ENCODE measurements at regions not wholly inside any gene's neighbourhood (a gene's known extent, or its start where the extent isn't known, plus 50 kb on each side); places are given as distances from the start of the nearest gene placed in this dataset.

- H3K27ac ChIP-seq, result no peak overlapping the region
- H3K4me3 ChIP-seq, result no peak overlapping the region
- DNase-seq (ENCODE audit: low spot score in 2 of 2), result no peak
- no peaks in the 10 kb centered on the region for H3K9me3 ChIP-seq
- no peaks in the 10 kb centered on the region for H3K27me3 ChIP-seq
- intact Hi-C loops (cut with DNase I), result no loop called here
- no peaks in the 10 kb centered on the region for H3K36me3 ChIP-seq
- no peaks in the 10 kb centered on the region for H3K4me1 ChIP-seq
- TF ChIP-seq CTCF (IDR thresholded peaks at IDR 0.05), result no peak
Measured at GRCh38 chr1:103198076-103198475, 89.8 kb upstream of the COL11A1 start.

- H3K4me1 ChIP-seq, result no peaks in the 10 kb centered on the region
- no peak overlapping the region for H3K27ac ChIP-seq
- no peak for DNase-seq (ENCODE audit: low spot score in 2 of 2)
- no peaks in the 10 kb centered on the region for H3K27me3 ChIP-seq
- H3K4me3 ChIP-seq, result no peak overlapping the region
- H3K9me3 ChIP-seq, result no peaks in the 10 kb centered on the region
- TF ChIP-seq CTCF (IDR thresholded peaks at IDR 0.05), result no peak
- intact Hi-C loops (cut with DNase I), result no loop called here
- H3K36me3 ChIP-seq, result no peaks in the 10 kb centered on the region
Measured at GRCh38 chr1:103197216-103197615, 88.9 kb upstream of the COL11A1 start.

- no peak for TF ChIP-seq CTCF (IDR thresholded peaks at IDR 0.05)
- no peaks in the 10 kb centered on the region for H3K9me3 ChIP-seq
- no peak for DNase-seq (ENCODE audit: low spot score in 2 of 2)
- intact Hi-C loops (cut with DNase I), result no loop called here
- no peaks in the 10 kb centered on the region for H3K4me1 ChIP-seq
- no peak overlapping the region for H3K4me3 ChIP-seq
- H3K27me3 ChIP-seq, result no peaks in the 10 kb centered on the region
- H3K27ac ChIP-seq, result no peak overlapping the region
- H3K36me3 ChIP-seq, result no peaks in the 10 kb centered on the region
Measured at GRCh38 chr1:103194984-103195383, 86.7 kb upstream of the COL11A1 start.

GRCh38 chr1:103194060-103194459 is 85.7 kb upstream of the COL11A1 start:
- H3K4me1 ChIP-seq, result no peaks in the 10 kb centered on the region
- intact Hi-C loops (cut with DNase I), result no loop called here
- H3K36me3 ChIP-seq, result no peaks in the 10 kb centered on the region
- no peaks in the 10 kb centered on the region for H3K9me3 ChIP-seq
- H3K4me3 ChIP-seq, result no peak overlapping the region
- H3K27me3 ChIP-seq, result no peaks in the 10 kb centered on the region
- H3K27ac ChIP-seq, result no peak overlapping the region
- TF ChIP-seq CTCF (IDR thresholded peaks at IDR 0.05), result no peak
- no peak for DNase-seq (ENCODE audit: low spot score in 2 of 2)

- H3K27me3 ChIP-seq, result no peaks in the 10 kb centered on the region
- H3K36me3 ChIP-seq, result no peaks in the 10 kb centered on the region
- no peak for DNase-seq (ENCODE audit: low spot score in 2 of 2)
- intact Hi-C loops (cut with DNase I), result no loop called here
- H3K4me1 ChIP-seq, result no peaks in the 10 kb centered on the region
- no peak overlapping the region for H3K27ac ChIP-seq
- no peak for TF ChIP-seq CTCF (IDR thresholded peaks at IDR 0.05)
- H3K9me3 ChIP-seq, result no peaks in the 10 kb centered on the region
- H3K4me3 ChIP-seq, result no peak overlapping the region
Measured at GRCh38 chr1:103191327-103191726, 83.0 kb upstream of the COL11A1 start.

GRCh38 chr1:103190766-103191165 is 82.4 kb upstream of the COL11A1 start:
- H3K4me1 ChIP-seq, result no peaks in the 10 kb centered on the region
- intact Hi-C loops (cut with DNase I), result no loop called here
- no peaks in the 10 kb centered on the region for H3K9me3 ChIP-seq
- no peak for DNase-seq (ENCODE audit: low spot score in 2 of 2)
- TF ChIP-seq CTCF (IDR thresholded peaks at IDR 0.05), result no peak
- no peaks in the 10 kb centered on the region for H3K27me3 ChIP-seq
- no peak overlapping the region for H3K27ac ChIP-seq
- no peaks in the 10 kb centered on the region for H3K36me3 ChIP-seq
- H3K4me3 ChIP-seq, result no peak overlapping the region
